Body of pancreas (tissue), 4 donors: ENCODE measurements at regions not wholly inside any gene's neighbourhood (a gene's known extent, or its start where the extent isn't known, plus 50 kb on each side); places are given as distances from the start of the nearest gene placed in this dataset.

Experiments
- CTCF ChIP-seq, 7 experiments: fragments of 450-650 bp in 4 of 7; fragments of 200-600 bp in 3 of 7; sonication (generic) in 3 of 7; IDR thresholded peaks; one replicate each; pipeline ENCODE4 v1.5.1; 2016 to 2019; ENCODE audit warnings: antibody characterized with exemption in 7 of 7
- POLR2A ChIP-seq, 3 donors: fragments of 450-650 bp; IDR thresholded peaks; one replicate each; pipeline ENCODE4 v1.6.1; 2016; ENCODE audit warnings: antibody characterized with exemption in 3 of 3, mild to moderate bottlenecking in 2 of 3

DNA sequence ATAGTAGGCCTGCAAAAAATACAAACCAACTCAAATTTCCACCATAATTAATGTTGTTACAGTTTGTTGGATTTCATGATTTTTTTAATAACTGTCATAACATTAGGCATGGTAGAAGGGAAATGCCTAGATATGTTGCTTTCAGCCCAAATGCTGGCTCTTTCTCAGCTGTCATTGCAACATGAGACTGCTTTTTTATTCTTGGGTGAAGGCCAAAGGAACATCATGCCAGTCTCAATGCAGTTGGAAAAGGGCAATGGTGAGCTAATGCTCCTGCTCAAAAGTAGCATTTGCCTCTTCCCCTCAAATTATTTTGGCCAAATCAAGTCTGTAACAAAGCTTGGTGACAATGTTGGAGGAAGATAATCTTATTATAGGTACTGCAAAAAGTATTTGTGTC is 877.7 kb upstream of the PRMT6 start:
- TF ChIP-seq CTCF (IDR thresholded peaks at IDR 0.05) (no peak), POLR2A (IDR thresholded peaks at IDR 0.05) (no peak)
